ENCODE measurements at regions not wholly inside any gene's neighbourhood (a gene's known extent, or its start where the extent isn't known, plus 50 kb on each side); places are given as distances from the start of the nearest gene placed in this dataset.

DNA sequence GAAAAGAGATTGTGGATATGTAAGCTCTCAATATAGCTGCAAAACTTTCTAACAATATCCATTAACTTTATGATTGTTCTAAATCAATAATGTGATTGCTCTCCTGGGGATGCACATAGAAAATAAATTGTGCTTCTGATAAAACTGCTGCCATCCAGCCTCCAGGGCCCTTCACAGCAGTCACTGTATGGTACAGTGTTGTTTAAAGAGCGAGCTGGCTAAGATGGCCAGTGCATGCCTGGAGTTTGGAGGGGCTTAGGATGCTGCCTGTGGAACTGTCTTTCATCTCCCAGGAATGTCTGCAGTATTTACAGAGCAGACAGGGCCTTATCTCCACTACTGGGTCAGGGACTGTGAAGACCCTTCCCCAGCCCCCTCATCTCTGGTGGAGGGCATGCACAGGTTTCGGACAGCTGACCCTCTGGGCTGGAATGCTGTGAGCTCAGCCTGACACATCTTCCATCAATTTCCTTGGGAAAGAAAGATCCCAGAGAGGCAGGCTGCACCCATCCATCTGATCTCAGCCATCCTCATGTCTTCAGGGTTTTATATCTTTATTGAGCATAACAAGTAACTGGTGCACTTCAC is 137.0 kb downstream of the PLPP3 start:
- no peak for DNase-seq (ENCODE audit: low spot score)

GRCh38 chr1:56441601-56442000 is 137.8 kb downstream of the PLPP3 start:
- no peak for DNase-seq (ENCODE audit: low spot score)

GRCh38 chr1:56439610-56440264 is 139.6 kb downstream of the PLPP3 start:
- DNase-seq (ENCODE audit: low spot score): no peak

- DNase-seq (ENCODE audit: low spot score): no peak
Observed at GRCh38 chr1:56438901-56439551, 140.3 kb downstream of the PLPP3 start.

DNA sequence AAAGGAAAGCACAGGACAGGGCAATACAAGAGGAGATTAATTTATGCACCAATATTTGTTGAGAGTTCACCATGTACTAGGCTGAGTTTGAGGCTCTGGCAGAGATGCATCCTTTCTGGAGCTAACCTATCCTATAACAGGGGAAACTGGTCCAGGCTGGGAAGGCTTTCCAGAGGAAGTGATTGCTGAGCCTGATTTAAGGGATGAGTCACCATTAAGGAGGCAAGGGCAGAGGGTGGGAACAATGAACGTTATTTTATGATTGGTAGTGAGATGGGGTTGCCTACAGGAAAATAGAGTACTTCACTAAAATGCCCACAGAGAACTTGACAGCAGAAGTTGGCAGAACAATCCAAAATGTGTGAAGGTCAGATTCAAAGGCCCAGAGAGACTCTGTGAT is 141.4 kb downstream of the PLPP3 start:
- no peak for DNase-seq (ENCODE audit: low spot score)

DNA sequence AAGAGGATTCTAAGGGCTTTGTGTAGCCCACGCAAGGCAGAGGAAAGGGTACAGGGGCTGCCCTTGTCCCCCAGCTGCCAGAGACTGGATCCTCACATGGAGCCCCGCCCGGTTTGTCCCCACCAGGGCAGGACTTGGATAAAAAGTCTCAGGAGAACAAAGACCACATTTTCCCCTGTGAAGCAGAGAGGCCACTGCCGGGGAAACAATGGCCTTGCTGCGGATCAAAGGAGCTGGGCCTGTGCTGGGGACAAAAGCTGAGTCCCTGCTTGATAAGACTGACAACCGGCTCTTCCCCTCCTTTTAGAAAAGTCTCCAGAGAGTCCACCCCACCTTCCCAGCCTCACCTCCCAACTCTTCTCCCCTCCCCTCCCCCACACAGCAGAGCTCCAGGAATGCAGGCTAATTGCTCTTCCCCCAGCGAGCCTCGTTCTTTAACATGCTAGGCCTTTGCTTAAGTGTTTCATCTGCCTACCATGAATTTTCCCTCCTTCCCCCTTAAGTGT is 142.4 kb downstream of the PLPP3 start:
- DNase-seq (ENCODE audit: low spot score): no peak

GRCh38 chr1:56436296-56436695 is 143.1 kb downstream of the PLPP3 start:
- no peak for DNase-seq (ENCODE audit: low spot score)

- DNase-seq (ENCODE audit: low spot score): no peak
Observed at GRCh38 chr1:56435434-56436262, 143.7 kb downstream of the PLPP3 start.

DNA sequence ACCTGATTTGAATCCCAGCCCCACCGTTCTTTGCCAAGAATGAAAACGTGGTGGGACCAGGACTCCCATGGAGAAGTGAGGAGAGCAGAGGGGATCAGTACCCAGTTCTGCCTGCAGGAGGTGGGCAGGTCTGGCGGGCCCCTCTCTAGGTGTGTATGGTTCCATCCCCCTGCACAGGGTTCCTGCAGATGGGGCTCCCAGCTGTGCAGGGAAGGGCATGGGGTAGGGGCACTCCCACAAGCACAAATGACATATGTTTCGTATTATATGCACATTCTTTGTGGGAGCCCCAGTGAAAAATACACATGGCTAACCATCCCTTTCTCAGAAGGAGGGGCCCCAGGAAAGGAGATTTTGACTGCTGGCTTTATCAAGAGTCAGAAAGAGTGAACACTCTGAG is 144.6 kb downstream of the PLPP3 start:
- DNase-seq (ENCODE audit: low spot score): no peak

DNA sequence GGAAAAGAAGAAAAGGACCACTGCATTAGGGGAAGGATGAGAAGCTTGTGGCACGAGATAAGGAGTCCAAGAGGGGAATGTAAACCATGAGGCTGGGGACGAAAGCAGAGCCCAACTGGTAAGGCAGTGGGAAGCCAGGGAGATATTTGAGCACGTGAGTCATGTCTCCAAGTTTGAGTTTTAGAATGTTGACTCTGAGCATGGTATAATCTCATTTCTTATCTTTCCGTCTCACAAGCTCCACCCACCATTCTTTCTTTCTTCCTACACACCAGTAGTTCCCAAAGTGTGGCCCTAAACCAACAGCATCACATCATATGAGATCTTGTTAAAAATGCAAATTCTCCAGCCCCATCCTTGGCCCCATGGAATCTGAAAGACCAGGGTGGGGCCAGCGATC is 145.3 kb downstream of the PLPP3 start:
- DNase-seq (ENCODE audit: low spot score): no peak

- no peak for DNase-seq (ENCODE audit: low spot score)
Observed at GRCh38 chr1:56433056-56433577, 146.2 kb downstream of the PLPP3 start.

GRCh38 chr1:56432166-56432971 is 147.0 kb downstream of the PLPP3 start:
- DNase-seq (ENCODE audit: low spot score): no peak

DNA sequence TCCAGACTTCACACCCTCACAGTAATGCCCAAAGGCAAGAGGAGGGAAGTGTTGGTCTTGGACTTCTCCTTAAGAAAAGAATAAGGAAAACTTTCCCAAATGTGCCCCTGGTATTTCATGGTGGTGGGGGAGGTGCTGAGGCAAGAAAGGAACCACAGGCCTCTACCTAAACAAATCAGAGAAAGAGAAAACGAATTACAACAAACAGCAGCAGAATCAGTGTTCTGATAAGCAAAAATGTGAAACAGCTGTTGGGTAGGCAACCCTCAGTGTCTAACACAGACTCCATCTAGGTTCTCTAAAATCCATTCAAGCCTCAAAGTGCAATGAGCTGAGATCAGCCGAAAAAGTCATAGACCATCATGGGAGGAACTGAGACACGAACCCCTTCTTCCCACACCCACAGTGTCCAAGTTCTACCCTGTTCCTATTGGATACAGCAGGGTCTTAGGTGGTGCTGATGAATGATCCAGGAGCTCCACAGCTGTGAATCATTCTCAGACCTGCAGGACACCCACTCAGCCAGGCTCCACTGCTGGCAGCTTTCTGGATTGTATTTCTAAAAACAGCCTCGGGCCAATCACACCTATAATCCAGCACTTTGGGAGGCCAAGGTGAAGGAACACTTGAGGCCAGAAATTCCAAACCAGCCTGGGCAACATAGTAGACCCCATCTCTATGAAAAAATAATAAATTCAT is 149.1 kb downstream of the PLPP3 start:
- no peak for DNase-seq (ENCODE audit: low spot score)

DNA sequence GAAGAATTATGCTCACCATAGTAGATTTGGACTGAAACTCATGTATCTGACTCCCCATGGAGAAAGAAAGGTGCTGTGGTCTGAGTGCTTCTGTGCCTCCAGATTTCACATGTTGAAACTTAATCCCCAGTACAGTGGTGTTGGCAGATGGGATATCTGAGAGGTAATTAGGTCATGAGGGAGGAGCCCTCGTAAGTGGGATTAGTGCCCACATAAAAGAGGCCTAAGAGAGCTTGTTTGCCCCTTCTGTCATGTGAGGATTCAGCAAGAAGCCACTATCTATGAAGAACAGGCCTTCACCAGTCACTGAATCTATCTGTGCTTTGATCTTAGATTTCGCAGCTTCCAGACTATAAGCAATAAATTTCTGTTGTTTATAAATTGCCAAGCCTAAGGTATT is 150.1 kb downstream of the PLPP3 start:
- DNase-seq (ENCODE audit: low spot score): no peak

DNA sequence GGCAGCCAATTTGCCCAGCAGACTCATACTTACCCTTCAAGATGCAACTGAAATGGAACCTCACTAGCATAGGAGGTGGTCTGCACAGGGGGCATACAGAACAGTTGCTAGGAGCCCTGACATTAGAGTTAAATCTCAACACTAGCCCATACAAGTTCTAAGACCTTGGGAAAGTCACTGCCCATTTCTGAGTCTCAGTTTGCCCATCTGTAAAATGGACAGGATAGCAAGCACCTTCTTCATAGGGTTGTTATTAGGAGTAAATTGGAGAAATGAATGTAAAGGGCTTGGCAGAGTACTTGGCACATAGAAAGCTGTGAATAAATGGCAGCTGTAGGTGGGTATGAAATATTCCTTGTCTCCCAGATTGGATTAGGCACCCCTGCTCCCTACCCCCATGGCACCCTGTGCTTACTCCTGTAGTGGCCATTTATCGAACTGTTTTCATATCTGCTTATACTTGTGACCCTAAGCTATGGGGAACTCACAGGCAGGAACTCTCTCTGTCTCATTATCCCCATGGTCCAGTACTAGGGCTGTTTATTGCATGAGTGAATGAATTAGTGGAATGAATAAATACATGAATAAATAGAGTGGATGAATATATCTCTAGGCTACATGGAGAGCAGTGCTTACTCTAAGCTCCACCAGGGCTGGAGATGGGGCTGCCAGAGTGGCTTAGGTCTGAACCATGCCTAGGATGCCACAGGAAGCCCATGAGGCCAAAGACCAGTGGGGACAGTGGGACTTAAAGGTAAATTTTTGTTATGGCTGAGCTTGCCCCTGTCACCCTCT is 152.6 kb downstream of the PLPP3 start:
- DNase-seq (ENCODE audit: low spot score): no peak

DNA sequence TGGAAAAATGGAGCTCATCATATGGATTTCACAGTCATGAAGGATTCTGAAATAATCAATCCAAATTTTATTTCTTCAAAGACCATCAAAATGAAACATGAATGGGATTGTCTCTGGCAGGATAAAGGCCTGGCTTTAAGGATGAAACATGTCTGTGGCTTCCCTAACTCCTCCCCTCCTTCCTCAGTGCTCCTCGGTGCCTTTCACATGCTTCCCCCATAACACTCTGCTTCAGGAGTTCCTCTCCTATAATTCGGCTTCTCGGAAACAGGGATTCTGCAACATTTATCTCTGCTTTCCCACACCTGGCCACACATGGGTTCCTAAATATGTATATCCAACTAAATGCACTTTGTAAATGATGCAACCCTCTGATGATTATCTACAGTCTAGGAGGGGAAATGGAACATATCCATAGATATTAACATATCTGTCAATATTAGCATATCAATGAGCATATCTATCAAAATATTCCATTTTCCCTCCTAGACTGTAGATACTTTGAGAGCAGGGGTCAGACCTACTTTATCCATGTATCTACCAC is 153.8 kb downstream of the PLPP3 start:
- DNase-seq (ENCODE audit: low spot score): no peak

DNA sequence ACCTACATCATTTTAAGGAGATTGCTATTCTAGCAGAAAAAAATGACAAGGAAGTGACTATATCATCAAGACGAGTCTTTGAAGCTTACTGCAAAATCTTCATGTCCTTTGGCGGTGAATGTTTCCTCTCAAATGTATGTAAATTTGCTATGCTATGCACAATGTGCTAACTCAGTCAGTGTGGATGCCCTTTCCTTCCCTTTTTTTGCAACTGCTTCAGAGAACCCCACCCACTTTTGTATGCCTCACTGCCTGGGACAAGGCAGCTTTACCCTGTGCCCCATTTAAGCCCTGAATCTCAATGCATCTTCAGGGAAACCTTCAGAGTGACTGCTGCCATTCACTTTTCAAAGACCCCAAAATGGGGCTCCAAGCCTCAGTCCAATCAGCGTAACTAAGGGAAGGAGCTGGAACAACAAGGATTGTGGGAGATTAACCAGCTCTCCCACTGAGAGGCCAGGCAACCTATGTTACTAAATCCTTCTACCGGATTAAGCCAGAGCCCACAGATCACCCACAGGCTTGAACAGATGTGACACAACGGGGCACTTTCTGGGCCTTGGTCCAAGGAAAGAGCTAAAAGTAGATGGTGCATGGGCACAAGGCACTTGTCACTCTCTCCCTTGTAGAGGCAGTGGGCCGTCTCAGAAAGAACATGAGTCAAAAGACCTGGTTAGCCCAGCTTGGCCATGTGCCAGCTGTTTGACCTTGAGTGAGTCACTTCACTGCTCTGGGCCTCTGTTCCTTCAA is 154.4 kb downstream of the PLPP3 start:
- DNase-seq (ENCODE audit: low spot score): peak; percentile 37

- DNase-seq (ENCODE audit: low spot score): no peak
Observed at GRCh38 chr1:56423716-56424115, 155.6 kb downstream of the PLPP3 start.

GRCh38 chr1:56418151-56418631 is 161.2 kb downstream of the PLPP3 start:
- DNase-seq (ENCODE audit: low spot score): no peak

All from LoVo (cell line).